SK-N-SH (cell line): ENCODE measurements at regions not wholly inside any gene's neighbourhood (a gene's known extent, or its start where the extent isn't known, plus 50 kb on each side); places are given as distances from the start of the nearest gene placed in this dataset.

Experiments used
- CTCF ChIA-PET: fragments of 300-600, 350-600 bp; formaldehyde crosslinking; extraction: SDS; loops from one replicate; lab custom pipeline; 2021; lab: Yijun Ruan, JAX
- POLR2A ChIA-PET: fragments of 350-600 bp; sonication (Branson Sonifier 250); formaldehyde crosslinking; extraction: SDS; loops from one replicate; lab custom pipeline; 2020; ENCODE audit warnings: antibody characterized with exemption, inconsistent platforms; lab: Yijun Ruan, JAX
- DNase-seq: peaks from one replicate; pipeline ENCODE4 v3.0.0; 2012
- H2AFZ ChIP-seq: fragments of 200-600 bp; sonication (generic); 2 replicates; pipeline ENCODE4 v1.8.1; 2016; ENCODE audit warnings: antibody characterized with exemption, mild to moderate bottlenecking, low read depth
- H3F3A ChIP-seq: fragments of 200-600 bp; sonication (generic); replicated peaks from 2 replicates; pipeline ENCODE3; 2016; ENCODE audit warnings: antibody characterized with exemption, mild to moderate bottlenecking; ENCODE audit not compliant: insufficient read depth
- H3K27ac ChIP-seq, 2 experiments: fragments of 200-500 bp in 1 of 2; fragments of 200-600 bp in 1 of 2; sonication (Bioruptor generic) in 1 of 2; sonication (generic), shearing (Covaris generic) in 1 of 2; 2 replicates each; pipeline versions ENCODE4 v1.5.1 to v1.6.1; 2014 to 2016; ENCODE audit warnings: low read depth in 2 of 2, inconsistent platforms in 1 of 2, low read length in 1 of 2, mild to moderate bottlenecking in 1 of 2, mixed read lengths in 1 of 2
- H3K27me3 ChIP-seq: fragments of 200-600 bp; sonication (generic), shearing (Covaris generic); 2 replicates; pipeline ENCODE4 v1.6.1; 2016; ENCODE audit warnings: mixed run types; ENCODE audit not compliant: insufficient read depth
- H3K36me3 ChIP-seq, 2 experiments: fragments of 200-500 bp in 1 of 2; fragments of 200-600 bp in 1 of 2; sonication (Bioruptor generic) in 1 of 2; sonication (generic) in 1 of 2; replicated peaks in 1 of 2; 2 replicates each; pipeline versions ENCODE3 to v1.5.1; 2014 to 2016; ENCODE audit warnings: low read length in 1 of 2, mild to moderate bottlenecking in 1 of 2; ENCODE audit not compliant: insufficient read depth in 2 of 2, control insufficient read depth in 1 of 2
- H3K4me1 ChIP-seq, 2 experiments: fragments of 200-500 bp in 1 of 2; fragments of 200-600 bp in 1 of 2; sonication (Bioruptor generic) in 1 of 2; sonication (generic), shearing (Covaris generic) in 1 of 2; 2 replicates each; pipeline versions ENCODE4 v1.5.1 to v1.6.1; 2014 to 2016; ENCODE audit warnings: low read depth in 1 of 2, low read length in 1 of 2, mixed run types in 1 of 2; ENCODE audit not compliant: insufficient read depth in 2 of 2, control insufficient read depth in 1 of 2
- H3K4me2 ChIP-seq: fragments of 200-600 bp; sonication (generic), shearing (Covaris generic); 2 replicates; pipeline ENCODE4 v1.6.1; 2017; ENCODE audit warnings: mixed run types
- H3K4me3 ChIP-seq, 2 experiments: fragments of 200-500 bp in 1 of 2; fragments of 200-600 bp in 1 of 2; sonication (Bioruptor generic) in 1 of 2; sonication (generic), shearing (Covaris generic) in 1 of 2; 2 replicates each; pipeline versions ENCODE4 v1.5.1 to v1.8.1; 2014 to 2016; ENCODE audit warnings: low read depth in 2 of 2, inconsistent platforms in 1 of 2, low read length in 1 of 2, mild to moderate bottlenecking in 1 of 2, mixed read lengths in 1 of 2, moderate library complexity in 1 of 2
- H3K79me2 ChIP-seq: fragments of 200-600 bp; sonication (generic); 2 replicates; pipeline ENCODE4 v1.8.1; 2017; ENCODE audit warnings: mild to moderate bottlenecking; ENCODE audit not compliant: insufficient read depth
- H3K9ac ChIP-seq: fragments of 200-600 bp; sonication (generic); 2 replicates; pipeline ENCODE4 v1.6.1; 2017; ENCODE audit warnings: mixed run types
- H3K9me2 ChIP-seq: fragments of 200-600 bp; sonication (generic); 2 replicates; pipeline ENCODE4 v1.6.1; 2017; ENCODE audit warnings: mixed run types
- H3K9me3 ChIP-seq: fragments of 200-600 bp; sonication (generic); 2 replicates; pipeline ENCODE4 v1.6.1; 2017; ENCODE audit warnings: mixed run types, mild to moderate bottlenecking, moderate library complexity
- H4K20me1 ChIP-seq: fragments of 200-600 bp; sonication (generic); 2 replicates; pipeline ENCODE4 v1.6.1; 2017; ENCODE audit warnings: mild to moderate bottlenecking, mixed run types; ENCODE audit not compliant: insufficient read depth
- CHD2 ChIP-seq: fragments of 150-350 bp; IDR thresholded peaks from 2 replicates; pipeline ENCODE4 v1.6.1; 2018; ENCODE audit warnings: low read length; ENCODE audit not compliant: partially characterized antibody
- ELF1 ChIP-seq: IDR thresholded peaks from 2 replicates; pipeline ENCODE4 v1.4.0; 2012
- EZH2phosphoT487 ChIP-seq: fragments of 200-600 bp; sonication (generic); IDR thresholded peaks from 2 replicates; pipeline ENCODE4 v1.6.1; 2017; ENCODE audit warnings: low read depth, mixed run types, mild to moderate bottlenecking, antibody characterized with exemption, moderate library complexity, borderline replicate concordance
- FOSL2 ChIP-seq: IDR thresholded peaks from 2 replicates; pipeline ENCODE4 v1.4.0; 2012; ENCODE audit warnings: low read depth, mild to moderate bottlenecking, moderate library complexity, borderline replicate concordance
- FOXJ3 ChIP-seq: sonication (generic); formaldehyde crosslinking; IDR thresholded peaks from 2 replicates; pipeline ENCODE4 v1.5.1; 2020; ENCODE audit warnings: mild to moderate bottlenecking, missing genetic modification reagents
- FOXM1 ChIP-seq: IDR thresholded peaks from 2 replicates; pipeline ENCODE4 v1.4.0; 2012; ENCODE audit warnings: low read depth, mild to moderate bottlenecking
- MAX ChIP-seq: IDR thresholded peaks from 2 replicates; pipeline ENCODE4 v1.4.0; 2012; ENCODE audit warnings: low read depth
- NRF1 ChIP-seq: IDR thresholded peaks from 2 replicates; pipeline ENCODE4 v1.6.1; 2012; ENCODE audit warnings: low read depth, mild to moderate bottlenecking, low read length
- PBX3 ChIP-seq: IDR thresholded peaks from 2 replicates; pipeline ENCODE4; 2012
- POLR2AphosphoS5 ChIP-seq: IDR thresholded peaks from 2 replicates; pipeline ENCODE4 v1.6.1; 2012; ENCODE audit warnings: low read depth, low read length
- RCOR1 ChIP-seq: fragments of 150-350 bp; IDR thresholded peaks from 2 replicates; pipeline ENCODE4 v1.6.1; 2017; ENCODE audit warnings: antibody characterized with exemption, low read length
- RFX5 ChIP-seq: IDR thresholded peaks from 2 replicates; pipeline ENCODE4 v1.6.1; 2012; ENCODE audit warnings: mild to moderate bottlenecking, improper control_type of control experiment, low read length
- SIN3A ChIP-seq: IDR thresholded peaks from 2 replicates; pipeline ENCODE4 v1.6.1; 2012; ENCODE audit warnings: low read depth, mild to moderate bottlenecking, low read length, moderate library complexity, borderline replicate concordance
- SMC3 ChIP-seq: IDR thresholded peaks from 2 replicates; pipeline ENCODE4 v1.6.1; 2012; ENCODE audit warnings: low read depth, low read length, improper control_type of control experiment
- TAF1 ChIP-seq: IDR thresholded peaks from 2 replicates; pipeline ENCODE4 v1.6.1; 2012; ENCODE audit warnings: low read depth, mild to moderate bottlenecking, low read length, moderate library complexity, borderline replicate concordance
- TCF12 ChIP-seq: IDR thresholded peaks from 2 replicates; pipeline ENCODE4 v1.4.0; 2012
- YY1 ChIP-seq: IDR thresholded peaks from 2 replicates; pipeline ENCODE4 v1.4.0; 2012; ENCODE audit warnings: low read depth, mild to moderate bottlenecking
- WGBS: methylation state at CpG from one replicate; pipeline ENCODE4 v1.1.6; 2017; ENCODE audit warnings: low lambda C conversion rate; 5-methylcytosine and 5-hydroxymethylcytosine counted together
- TF ChIP-seq, protein P1 (sequence below): IDR thresholded peaks from 2 replicates; pipeline ENCODE4 v1.4.0; 2012; ENCODE audit warnings: low read depth, borderline replicate concordance
- TF ChIP-seq, protein P2 (sequence below): fragments of 150-350 bp; IDR thresholded peaks from 2 replicates; pipeline ENCODE4 v1.6.1; 2017; ENCODE audit warnings: antibody characterized with exemption, low read length, low read depth, borderline replicate concordance
- TF ChIP-seq, protein P3 (sequence below): fragments of 200-600 bp; sonication (generic); IDR thresholded peaks from 2 replicates; pipeline ENCODE4 v1.6.1; 2017; ENCODE audit warnings: antibody characterized with exemption, mild to moderate bottlenecking, moderate library complexity
- TF ChIP-seq, protein P4 (sequence below): IDR thresholded peaks from 2 replicates; pipeline ENCODE4 v1.4.0; 2012; ENCODE audit warnings: low read depth, borderline replicate concordance

- no peak overlapping the region for H3K9ac ChIP-seq
- H3K79me2 ChIP-seq = no peaks in the 10 kb centered on the region
- 42% methylated on average over 14 of the region's 14 CpGs for WGBS
- no peak overlapping the region for H3K4me3 ChIP-seq
- no peaks in the 10 kb centered on the region for H4K20me1 ChIP-seq
- H3K9me2 ChIP-seq = no peaks in the 10 kb centered on the region
- H2AFZ ChIP-seq = no peak overlapping the region
- H3K4me1 ChIP-seq = no peaks in the 10 kb centered on the region; a peak in 1 of 4 replicates
- TF ChIP-seq TAF1 (no peak), SIN3A (no peak), POLR2AphosphoS5 (no peak), SMC3 (no peak), ELF1 (no peak), RCOR1 (no peak), CHD2 (no peak), MAX (no peak)
- TF ChIP-seq, protein P1, sequence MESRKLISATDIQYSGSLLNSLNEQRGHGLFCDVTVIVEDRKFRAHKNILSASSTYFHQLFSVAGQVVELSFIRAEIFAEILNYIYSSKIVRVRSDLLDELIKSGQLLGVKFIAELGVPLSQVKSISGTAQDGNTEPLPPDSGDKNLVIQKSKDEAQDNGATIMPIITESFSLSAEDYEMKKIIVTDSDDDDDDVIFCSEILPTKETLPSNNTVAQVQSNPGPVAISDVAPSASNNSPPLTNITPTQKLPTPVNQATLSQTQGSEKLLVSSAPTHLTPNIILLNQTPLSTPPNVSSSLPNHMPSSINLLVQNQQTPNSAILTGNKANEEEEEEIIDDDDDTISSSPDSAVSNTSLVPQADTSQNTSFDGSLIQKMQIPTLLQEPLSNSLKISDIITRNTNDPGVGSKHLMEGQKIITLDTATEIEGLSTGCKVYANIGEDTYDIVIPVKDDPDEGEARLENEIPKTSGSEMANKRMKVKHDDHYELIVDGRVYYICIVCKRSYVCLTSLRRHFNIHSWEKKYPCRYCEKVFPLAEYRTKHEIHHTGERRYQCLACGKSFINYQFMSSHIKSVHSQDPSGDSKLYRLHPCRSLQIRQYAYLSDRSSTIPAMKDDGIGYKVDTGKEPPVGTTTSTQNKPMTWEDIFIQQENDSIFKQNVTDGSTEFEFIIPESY = no peak
- TF ChIP-seq, protein P2, sequence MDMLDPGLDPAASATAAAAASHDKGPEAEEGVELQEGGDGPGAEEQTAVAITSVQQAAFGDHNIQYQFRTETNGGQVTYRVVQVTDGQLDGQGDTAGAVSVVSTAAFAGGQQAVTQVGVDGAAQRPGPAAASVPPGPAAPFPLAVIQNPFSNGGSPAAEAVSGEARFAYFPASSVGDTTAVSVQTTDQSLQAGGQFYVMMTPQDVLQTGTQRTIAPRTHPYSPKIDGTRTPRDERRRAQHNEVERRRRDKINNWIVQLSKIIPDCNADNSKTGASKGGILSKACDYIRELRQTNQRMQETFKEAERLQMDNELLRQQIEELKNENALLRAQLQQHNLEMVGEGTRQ = no peak
- TF ChIP-seq, all 33 proteins: peak for 0
- ChIA-PET POLR2A (no interaction called here), CTCF (interaction anchor here (0.9 to 1.1 kb wide), 2 partner anchors 34 to 105 kb away, joined by 4 to 5 read pairs; no protein-coding TSS in a partner anchor)
- no peak for DNase-seq
- H3K27ac ChIP-seq = no peak overlapping the region
- no peak overlapping the region for H3K4me2 ChIP-seq
- H3K27me3 ChIP-seq = no peaks in the 10 kb centered on the region
- no peaks in the 10 kb centered on the region for H3K36me3 ChIP-seq
- H3K9me3 ChIP-seq = no peaks in the 10 kb centered on the region
- H3F3A ChIP-seq = no peaks in the 10 kb centered on the region
These were observed 71.5 kb upstream of the NKD1 start for GRCh38 chr16:50476486-50477255.

GRCh38 chr16:50475170-50475569, 73.0 kb upstream of the NKD1 start:
- Histone ChIP-seq H2AFZ (no peak overlapping the region), H3K4me2 (no peak overlapping the region), H3K4me1 (peaks cover 0 to under 1% of the 10 kb centered on the region in 2 experiments; a peak in 1 of 4 replicates), H4K20me1 (no peaks in the 10 kb centered on the region), H3K4me3 (no peak overlapping the region), H3K9me3 (no peaks in the 10 kb centered on the region), H3K27ac (no peak overlapping the region), H3K9ac (no peak overlapping the region), H3K79me2 (no peaks in the 10 kb centered on the region), H3K36me3 (no peaks in the 10 kb centered on the region), H3K27me3 (no peaks in the 10 kb centered on the region), H3K9me2 (no peaks in the 10 kb centered on the region), H3F3A (no peaks in the 10 kb centered on the region)
- POLR2A ChIA-PET = no interaction called here
- CTCF ChIA-PET = no interaction called here
- DNase-seq = no peak
- WGBS = 43% methylated on average over 3 of the region's 3 CpGs
- TF ChIP-seq FOXJ3 (CRISPR knock-in tag) (no peak), SMC3 (no peak), YY1 (no peak), RFX5 (no peak), TCF12 (no peak), NRF1 (no peak), EZH2phosphoT487 (no peak), PBX3 (no peak), FOXM1 (no peak), RCOR1 (no peak), FOSL2 (no peak), MAX (no peak)
- TF ChIP-seq, protein P3, sequence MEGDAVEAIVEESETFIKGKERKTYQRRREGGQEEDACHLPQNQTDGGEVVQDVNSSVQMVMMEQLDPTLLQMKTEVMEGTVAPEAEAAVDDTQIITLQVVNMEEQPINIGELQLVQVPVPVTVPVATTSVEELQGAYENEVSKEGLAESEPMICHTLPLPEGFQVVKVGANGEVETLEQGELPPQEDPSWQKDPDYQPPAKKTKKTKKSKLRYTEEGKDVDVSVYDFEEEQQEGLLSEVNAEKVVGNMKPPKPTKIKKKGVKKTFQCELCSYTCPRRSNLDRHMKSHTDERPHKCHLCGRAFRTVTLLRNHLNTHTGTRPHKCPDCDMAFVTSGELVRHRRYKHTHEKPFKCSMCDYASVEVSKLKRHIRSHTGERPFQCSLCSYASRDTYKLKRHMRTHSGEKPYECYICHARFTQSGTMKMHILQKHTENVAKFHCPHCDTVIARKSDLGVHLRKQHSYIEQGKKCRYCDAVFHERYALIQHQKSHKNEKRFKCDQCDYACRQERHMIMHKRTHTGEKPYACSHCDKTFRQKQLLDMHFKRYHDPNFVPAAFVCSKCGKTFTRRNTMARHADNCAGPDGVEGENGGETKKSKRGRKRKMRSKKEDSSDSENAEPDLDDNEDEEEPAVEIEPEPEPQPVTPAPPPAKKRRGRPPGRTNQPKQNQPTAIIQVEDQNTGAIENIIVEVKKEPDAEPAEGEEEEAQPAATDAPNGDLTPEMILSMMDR = no peak
- TF ChIP-seq, protein P4, sequence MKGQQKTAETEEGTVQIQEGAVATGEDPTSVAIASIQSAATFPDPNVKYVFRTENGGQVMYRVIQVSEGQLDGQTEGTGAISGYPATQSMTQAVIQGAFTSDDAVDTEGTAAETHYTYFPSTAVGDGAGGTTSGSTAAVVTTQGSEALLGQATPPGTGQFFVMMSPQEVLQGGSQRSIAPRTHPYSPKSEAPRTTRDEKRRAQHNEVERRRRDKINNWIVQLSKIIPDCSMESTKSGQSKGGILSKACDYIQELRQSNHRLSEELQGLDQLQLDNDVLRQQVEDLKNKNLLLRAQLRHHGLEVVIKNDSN = no peak
